ENCODE measurements at regions not wholly inside any gene's neighbourhood (a gene's known extent, or its start where the extent isn't known, plus 50 kb on each side); places are given as distances from the start of the nearest gene placed in this dataset.

DNA sequence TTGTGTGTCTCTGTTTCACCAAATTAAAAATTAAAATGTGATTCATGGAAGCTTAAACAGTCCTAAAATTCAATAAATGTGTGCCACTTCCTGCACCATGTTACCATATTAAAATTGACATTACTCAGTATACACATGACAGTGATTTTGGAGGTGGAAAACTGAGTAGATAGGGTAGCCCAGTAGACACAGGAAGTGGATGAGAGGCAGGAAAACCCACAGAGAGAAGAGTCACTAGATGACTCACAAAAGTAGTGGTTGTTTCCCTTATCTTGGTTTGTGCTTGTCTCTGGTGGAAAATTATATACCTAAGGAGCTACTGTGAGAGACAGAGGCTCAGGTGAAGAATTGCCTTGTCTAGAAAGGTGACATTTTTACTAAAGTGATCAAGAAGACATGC, 375.8 kb upstream of the CXorf51B start:
- H4K5ac ChIP-seq (ENCODE audit: insufficient read length, low read depth, low read length): no peak overlapping the region
- H3K4me3 Mint-ChIP-seq: no peak overlapping the region
- no peak overlapping the region for H3T11ph ChIP-seq (ENCODE audit: low read length)
- no peak overlapping the region for H2BK5ac ChIP-seq (ENCODE audit: insufficient read length, low read length)
- peaks cover 23% of the 10 kb centered on the region for H3K9me3 ChIP-seq (ENCODE audit: control insufficient read depth, low read depth, low read length)
- H2BK15ac ChIP-seq (ENCODE audit: low read depth, low read length): no peak overlapping the region
- H4K20me1 ChIP-seq (ENCODE audit: control insufficient read depth, insufficient read depth, insufficient read length): no peaks in the 10 kb centered on the region
- H3K9me3 Mint-ChIP-seq: peaks cover 60 to 72% of the 10 kb centered on the region in 2 experiments
- no peak overlapping the region for H2BK12ac ChIP-seq (ENCODE audit: insufficient read length, low read depth, low read length)
- H3K18ac ChIP-seq (ENCODE audit: insufficient read length, low read depth, low read length): no peak overlapping the region
- H2AFZ ChIP-seq (ENCODE audit: low read length): no peak overlapping the region
- H3K14ac ChIP-seq (ENCODE audit: insufficient read depth, low read length): no peak overlapping the region
- no peak overlapping the region for H3K23ac ChIP-seq (ENCODE audit: insufficient read length, low read depth, low read length)
- H3K4me1 ChIP-seq (ENCODE audit: insufficient read depth, low read length): no peaks in the 10 kb centered on the region
- no peak overlapping the region for H2BK120ac ChIP-seq (ENCODE audit: low read depth, low read length, poor library complexity, severe bottlenecking)
- H3K23me2 ChIP-seq (ENCODE audit: insufficient read length, low read depth, low read length, poor library complexity, severe bottlenecking): no peaks in the 10 kb centered on the region
- no peak for DNase-seq
- no peak overlapping the region for H2BK20ac ChIP-seq (ENCODE audit: low read depth, low read length, poor library complexity, severe bottlenecking)
- no peak overlapping the region for H3K4ac ChIP-seq (ENCODE audit: low read depth, low read length)
- H4K8ac ChIP-seq (replicated peaks; ENCODE audit: insufficient read length, low read depth, low read length): no peak overlapping the region
- no peaks in the 10 kb centered on the region for H3K79me1 ChIP-seq (ENCODE audit: insufficient read depth, low read depth, low read length, poor library complexity, severe bottlenecking)
- no peak overlapping the region for H3K27ac Mint-ChIP-seq
- H3K56ac ChIP-seq (ENCODE audit: insufficient read length, low read depth, low read length): no peak overlapping the region
- no peaks in the 10 kb centered on the region for H3K79me2 ChIP-seq (ENCODE audit: insufficient read depth, low read length)
- no peak overlapping the region for H2AK5ac ChIP-seq (ENCODE audit: insufficient read length, low read length)
- no peak overlapping the region for H3K9ac ChIP-seq (ENCODE audit: extremely low read depth, insufficient read length, low read length)
- H3K4me1 Mint-ChIP-seq: no peaks in the 10 kb centered on the region
- no peaks in the 10 kb centered on the region for H3K27me3 ChIP-seq (ENCODE audit: insufficient read depth, low read length)
- H3K27me3 Mint-ChIP-seq (ENCODE audit: low read depth): no peaks in the 10 kb centered on the region
- H4K91ac ChIP-seq (ENCODE audit: insufficient read length, low read depth, low read length): no peak overlapping the region
- no peak for TF ChIP-seq CTCF (conservative IDR thresholded peaks at IDR 0.05)
- H3K27ac ChIP-seq (ENCODE audit: insufficient read length, low read depth, low read length): no peak overlapping the region
- H3K4me2 ChIP-seq (ENCODE audit: insufficient read depth, insufficient read length, low read length): no peak overlapping the region
- H3K36me3 Mint-ChIP-seq (ENCODE audit: insufficient read depth in 1 of 3, low read depth in 3 of 3): peaks cover 0 to 3% (median 0%) of the 10 kb centered on the region in 3 experiments; a peak in 2 of 7 replicates
